Neural cell (in vitro differentiated cells): ENCODE measurements at regions not wholly inside any gene's neighbourhood (a gene's known extent, or its start where the extent isn't known, plus 50 kb on each side); places are given as distances from the start of the nearest gene placed in this dataset.

Experiments
- H2AFZ ChIP-seq: fragments of 200-600, 300-800 bp; sonication (generic), shearing (Covaris generic); 2 replicates; pipeline ENCODE4 v1.6.0; 2014; ENCODE audit warnings: low read depth, mild to moderate bottlenecking, antibody characterized with exemption, low read length, moderate library complexity
- H3F3A ChIP-seq: fragments of 200-600 bp; shearing (Covaris generic); 2 replicates; pipeline ENCODE4 v1.6.1; 2016; ENCODE audit warnings: mild to moderate bottlenecking, moderate library complexity, mixed read lengths, antibody characterized with exemption, low read length; ENCODE audit not compliant: insufficient read depth, poor library complexity, severe bottlenecking
- H3K27ac ChIP-seq: fragments of 200-600, 300-800 bp; sonication (generic), shearing (Covaris generic); 2 replicates; pipeline ENCODE4 v1.5.1; 2014; ENCODE audit warnings: mild to moderate bottlenecking, low read length, moderate library complexity
- H3K27me3 ChIP-seq: fragments of 300-800, 200-600 bp; sonication (generic), shearing (Covaris generic); 2 replicates; pipeline ENCODE4 v1.6.0; 2014; ENCODE audit warnings: mild to moderate bottlenecking, low read depth, low read length, moderate library complexity; ENCODE audit not compliant: insufficient read depth
- H3K36me3 ChIP-seq: fragments of 300-800, 200-600 bp; sonication (generic), shearing (Covaris generic); 2 replicates; pipeline ENCODE4 v1.5.1; 2014; ENCODE audit warnings: mild to moderate bottlenecking, antibody characterized with exemption, low read length, moderate library complexity; ENCODE audit not compliant: insufficient read depth
- H3K4me2 ChIP-seq: fragments of 300-800, 200-600 bp; sonication (generic), shearing (Covaris generic); 2 replicates; pipeline ENCODE4 v1.6.0; 2014; ENCODE audit warnings: mild to moderate bottlenecking, low read length
- H3K4me3 ChIP-seq: fragments of 300-800, 200-600 bp; sonication (generic), shearing (Covaris generic); 2 replicates; pipeline ENCODE4 v1.5.1; 2014; ENCODE audit warnings: mild to moderate bottlenecking, low read length, moderate library complexity
- H3K79me2 ChIP-seq: fragments of 200-600 bp; shearing (Covaris generic); replicated peaks from 2 replicates; pipeline ENCODE4 v1.6.0; 2014; ENCODE audit warnings: mild to moderate bottlenecking, low read length, moderate library complexity; ENCODE audit not compliant: insufficient read depth
- H3K9ac ChIP-seq: fragments of 300-800, 200-600 bp; sonication (generic), shearing (Covaris generic); 2 replicates; pipeline ENCODE4 v1.6.1; 2016; ENCODE audit warnings: mild to moderate bottlenecking, low read length, mixed read lengths
- H3K9me2 ChIP-seq: fragments of 200-600 bp; shearing (Covaris generic); 2 replicates; pipeline ENCODE4 v1.6.1; 2016; ENCODE audit warnings: mild to moderate bottlenecking, low read length, mixed read lengths; ENCODE audit not compliant: insufficient read depth
- H3K9me3 ChIP-seq: fragments of 200-600, 300-800 bp; sonication (generic), shearing (Covaris generic); 2 replicates; pipeline ENCODE4 v1.6.1; 2016; ENCODE audit warnings: mild to moderate bottlenecking, mixed run types, low read length, moderate library complexity, mixed read lengths
- H4K20me1 ChIP-seq: fragments of 200-600 bp; shearing (Covaris generic); 2 replicates; pipeline ENCODE4 v1.6.1; 2016; ENCODE audit warnings: mild to moderate bottlenecking, mixed run types; ENCODE audit not compliant: insufficient read depth
- CTCF ChIP-seq: fragments of 450-650 bp; IDR thresholded peaks from 2 replicates; pipeline ENCODE4 v1.5.1; 2014; ENCODE audit warnings: antibody characterized with exemption, mild to moderate bottlenecking, moderate library complexity; ENCODE audit not compliant: poor library complexity, severe bottlenecking
- EP300 ChIP-seq: fragments of 450-650 bp; conservative IDR thresholded peaks from 2 replicates; pipeline ENCODE4 v1.6.1; 2014; ENCODE audit warnings: antibody characterized with exemption, mild to moderate bottlenecking, moderate library complexity; ENCODE audit not compliant: poor library complexity, severe bottlenecking
- EZH2 ChIP-seq: fragments of 200-600, 300-800 bp; shearing (Covaris generic), sonication (generic); IDR thresholded peaks from 2 replicates; pipeline ENCODE4 v1.6.1; 2014; ENCODE audit warnings: antibody characterized with exemption, low read length, borderline replicate concordance, mild to moderate bottlenecking; ENCODE audit not compliant: insufficient read depth, poor library complexity, severe bottlenecking
- MXI1 ChIP-seq: fragments of 450-650 bp; conservative IDR thresholded peaks from 2 replicates; pipeline ENCODE4 v1.6.1; 2014; ENCODE audit warnings: antibody characterized with exemption, mild to moderate bottlenecking; ENCODE audit not compliant: poor library complexity, severe bottlenecking
- POLR2AphosphoS5 ChIP-seq: IDR thresholded peaks from 2 replicates; pipeline ENCODE4 v1.6.1; 2012
- RAD21 ChIP-seq: fragments of 450-650 bp; conservative IDR thresholded peaks from 2 replicates; pipeline ENCODE4 v1.6.1; 2014; ENCODE audit warnings: antibody characterized with exemption, mild to moderate bottlenecking, moderate library complexity
- REST ChIP-seq: IDR thresholded peaks from 2 replicates; pipeline ENCODE4 v1.6.1; 2012; ENCODE audit warnings: borderline replicate concordance
- SMC3 ChIP-seq: fragments of 450-650 bp; conservative IDR thresholded peaks from 2 replicates; pipeline ENCODE4 v1.6.1; 2014; ENCODE audit warnings: antibody characterized with exemption, mild to moderate bottlenecking, moderate library complexity; ENCODE audit not compliant: poor library complexity
- TAF1 ChIP-seq: IDR thresholded peaks from 2 replicates; pipeline ENCODE4 v1.6.1; 2012; ENCODE audit warnings: low read depth

- Histone ChIP-seq H3F3A (no peaks in the 10 kb centered on the region), H4K20me1 (no peaks in the 10 kb centered on the region), H2AFZ (no peak overlapping the region), H3K79me2 (no peaks in the 10 kb centered on the region), H3K9ac (no peak overlapping the region), H3K4me3 (no peak overlapping the region), H3K4me2 (no peak overlapping the region), H3K27me3 (no peaks in the 10 kb centered on the region), H3K9me2 (no peaks in the 10 kb centered on the region), H3K9me3 (no peaks in the 10 kb centered on the region), H3K36me3 (no peaks in the 10 kb centered on the region), H3K27ac (no peak overlapping the region)
- TF ChIP-seq EZH2 (no peak), MXI1 (no peak)
Observed at GRCh38 chr20:37602634-37603033, 75.0 kb upstream of the BLCAP start.

- Histone ChIP-seq H2AFZ (no peak overlapping the region), H3K4me2 (no peak overlapping the region), H4K20me1 (no peaks in the 10 kb centered on the region), H3K9ac (no peak overlapping the region), H3F3A (no peaks in the 10 kb centered on the region), H3K9me3 (no peaks in the 10 kb centered on the region), H3K27me3 (no peaks in the 10 kb centered on the region), H3K36me3 (no peaks in the 10 kb centered on the region), H3K9me2 (no peaks in the 10 kb centered on the region), H3K4me3 (no peak overlapping the region), H3K27ac (no peak overlapping the region), H3K79me2 (no peaks in the 10 kb centered on the region)
- TF ChIP-seq EZH2, result no peak
- TF ChIP-seq RAD21, result no peak
- no peak for TF ChIP-seq REST
- TF ChIP-seq SMC3, result no peak
- no peak for TF ChIP-seq TAF1
- no peak for TF ChIP-seq CTCF
- no peak for TF ChIP-seq POLR2AphosphoS5
- TF ChIP-seq MXI1, result no peak
- TF ChIP-seq EP300, result no peak
Observed at GRCh38 chr20:37600486-37600885, 72.8 kb upstream of the BLCAP start.
